ENCODE measurements at regions not wholly inside any gene's neighbourhood (a gene's known extent, or its start where the extent isn't known, plus 50 kb on each side); places are given as distances from the start of the nearest gene placed in this dataset.

DNA sequence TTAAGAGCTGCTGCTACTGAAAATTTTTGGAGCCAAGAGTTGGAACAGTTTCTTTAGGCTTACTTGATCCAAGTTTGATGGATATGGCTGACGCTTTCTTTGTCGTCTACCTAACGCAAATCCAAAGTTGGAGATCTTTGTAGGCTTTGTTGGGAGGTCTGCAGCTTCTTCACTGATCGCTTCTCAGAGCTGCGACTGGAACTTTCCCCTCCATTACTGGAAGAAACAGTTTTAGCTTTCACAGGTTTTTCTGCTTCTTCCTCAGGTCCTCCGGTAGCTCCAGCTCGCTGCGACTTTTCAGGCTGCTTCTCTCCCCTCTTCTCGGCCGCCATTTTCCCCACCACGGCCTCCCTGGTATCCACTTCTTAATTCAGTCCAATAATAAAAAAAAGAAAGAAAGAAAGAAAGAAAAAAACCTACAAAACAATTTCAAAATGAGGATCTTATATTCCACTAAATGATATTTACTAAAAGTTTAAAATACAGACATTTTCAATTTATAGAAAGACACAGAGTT lies 178.1 kb upstream of the HMGA2 start:
- FAIRE-seq (no peak), DNase-seq (ENCODE audit: low read depth, low spot score) (no peak)
- H3K9me3 ChIP-seq (replicated peaks; ENCODE audit: control insufficient read depth, insufficient read depth, low read length), result no peaks in the 10 kb centered on the region
- no peaks in the 10 kb centered on the region for H4K20me1 ChIP-seq (replicated peaks; ENCODE audit: control insufficient read depth, extremely low read depth, insufficient read depth, low read length)
- no peak overlapping the region for H3K9ac ChIP-seq (replicated peaks; ENCODE audit: extremely low read depth, insufficient read depth, low read length)
- H3K27me3 ChIP-seq (ENCODE audit: control insufficient read depth in 2 of 2, insufficient read depth in 2 of 2, low read length in 2 of 2), result no peaks in the 10 kb centered on the region
- H3K79me2 ChIP-seq (ENCODE audit: control insufficient read depth, insufficient read depth, low read length), result no peaks in the 10 kb centered on the region
- dilution Hi-C loops (cut with MboI; ENCODE audit: extremely low pct_ligation_motif_present, low sequenced_read_pairs) (no loop called here), intact Hi-C loops (cut with micrococcal nuclease) (no loop called here)
- TF ChIP-seq POLR2AphosphoS5 (IDR thresholded peaks at IDR 0.05; ENCODE audit: insufficient read depth, low read depth, low read length) (no peak), POLR2A (IDR thresholded peaks at IDR 0.05; ENCODE audit: low read depth, low read length) (no peak), MYC (IDR thresholded peaks at IDR 0.05; ENCODE audit: low read depth, low read length) (no peak), EZH2 (IDR thresholded peaks at IDR 0.05; ENCODE audit: borderline replicate concordance, low read depth, low read length, severe bottlenecking) (no peak), GATA2 (IDR thresholded peaks at IDR 0.05; ENCODE audit: insufficient read depth, insufficient read length, low read depth, low read length) (no peak), JUN (IDR thresholded peaks at IDR 0.05; ENCODE audit: borderline replicate concordance, insufficient read depth, insufficient read length, low read depth) (no peak), CTCF (IDR thresholded peaks at IDR 0.05; ENCODE audit: extremely low read depth in 1 of 2, insufficient read depth in 1 of 2, low read depth in 1 of 2, low read length in 2 of 2) (no peak), FOS (IDR thresholded peaks at IDR 0.05; ENCODE audit: borderline replicate concordance, insufficient read depth, low read length) (no peak)
- no peak overlapping the region for H3K27ac ChIP-seq (ENCODE audit: insufficient read depth, low read depth, low read length)
- no peak overlapping the region for H3K4me3 ChIP-seq (replicated peaks in 1 of 3; ENCODE audit: insufficient read depth in 1 of 3, low read depth in 1 of 3, low read length in 3 of 3)
- H3K4me2 ChIP-seq (ENCODE audit: insufficient read depth, low read length), result no peak overlapping the region
- ChIA-PET POLR2A (no interaction called here), CTCF (interaction anchor here (1.2 to 1.8 kb wide), 2 partner anchors 8 to 11 kb away, joined by 3 to 6 read pairs; no protein-coding TSS in a partner anchor)
- BruUV-seq (replicated peaks), result no TSS peak
- no peak overlapping the region for H2AFZ ChIP-seq (ENCODE audit: low read depth, low read length)
- no peaks in the 10 kb centered on the region for H3K9me1 ChIP-seq (replicated peaks; ENCODE audit: control insufficient read depth, extremely low read depth, insufficient read depth, low read length)
- H3K36me3 ChIP-seq (ENCODE audit: control insufficient read depth in 2 of 2, extremely low read depth in 1 of 2, insufficient read depth in 2 of 2, low read length in 2 of 2), result no peaks in the 10 kb centered on the region
- peaks cover 30% of the 10 kb centered on the region for H3K4me1 ChIP-seq (ENCODE audit: control insufficient read depth, extremely low read depth, insufficient read depth, low read length)
